Liver (tissue), 7 donors: ENCODE measurements at regions not wholly inside any gene's neighbourhood (a gene's known extent, or its start where the extent isn't known, plus 50 kb on each side); places are given as distances from the start of the nearest gene placed in this dataset.

Experiments used
- DNase-seq: peaks from one replicate; pipeline ENCODE4 v3.0.0-alpha.2; 2017; ENCODE audit warnings: low spot score
- H3K27ac ChIP-seq, 2 donors: one replicate each; pipeline ENCODE4 v1.7.0; 2013; ENCODE audit warnings: inconsistent platforms in 2 of 2, low read length in 2 of 2, control low read depth in 1 of 2, low read depth in 1 of 2, mild to moderate bottlenecking in 1 of 2
- H3K27me3 ChIP-seq, 4 donors: one replicate each; pipeline versions ENCODE4 v1.6.1 to v1.7.0; 2013; ENCODE audit warnings: low read length in 3 of 4, inconsistent platforms in 1 of 4, mild to moderate bottlenecking in 1 of 4, moderate library complexity in 1 of 4; ENCODE audit not compliant: control insufficient read depth in 4 of 4, insufficient read depth in 4 of 4
- H3K36me3 ChIP-seq, 4 donors: one replicate each; pipeline versions ENCODE4 v1.6.1 to v1.7.0; 2013; ENCODE audit warnings: low read length in 3 of 4, mild to moderate bottlenecking in 3 of 4, low read depth in 1 of 4, moderate library complexity in 1 of 4; ENCODE audit not compliant: control insufficient read depth in 4 of 4, insufficient read depth in 3 of 4
- H3K4me1 ChIP-seq, 4 donors: one replicate each; pipeline versions ENCODE4 v1.6.1 to v1.7.0; 2013; ENCODE audit warnings: low read length in 3 of 4, mild to moderate bottlenecking in 3 of 4, moderate library complexity in 1 of 4; ENCODE audit not compliant: control insufficient read depth in 4 of 4, insufficient read depth in 4 of 4
- H3K4me3 ChIP-seq, 3 donors: one replicate each; pipeline versions ENCODE4 v1.6.1 to v1.7.0; 2013; ENCODE audit warnings: low read length in 3 of 3, control low read depth in 1 of 3, low read depth in 1 of 3, mild to moderate bottlenecking in 1 of 3
- H3K9ac ChIP-seq, 2 donors: one replicate each; pipeline ENCODE4 v1.7.0; 2013; ENCODE audit warnings: low read length in 2 of 2, mild to moderate bottlenecking in 2 of 2, moderate library complexity in 2 of 2, control low read depth in 1 of 2, low read depth in 1 of 2
- H3K9me3 ChIP-seq, 4 donors: one replicate each; pipeline versions ENCODE4 v1.6.1 to v1.7.0; 2013; ENCODE audit warnings: low read length in 3 of 4; ENCODE audit not compliant: control insufficient read depth in 4 of 4
- ATF3 ChIP-seq: IDR thresholded peaks from 2 replicates; pipeline ENCODE4 v1.6.1; 2016; ENCODE audit warnings: antibody characterized with exemption
- EGR1 ChIP-seq, 2 donors: IDR thresholded peaks; 2 replicates each; pipeline ENCODE4 v1.6.1; 2016 to 2018; ENCODE audit warnings: antibody characterized with exemption in 2 of 2, low read depth in 2 of 2
- FOXA1 ChIP-seq: IDR thresholded peaks from 2 replicates; pipeline ENCODE4 v1.6.1; 2016; ENCODE audit warnings: antibody characterized with exemption
- FOXA2 ChIP-seq: IDR thresholded peaks from 2 replicates; pipeline ENCODE4 v1.6.1; 2016; ENCODE audit warnings: antibody characterized with exemption
- GABPA ChIP-seq, 2 donors: IDR thresholded peaks in 1 of 2; conservative IDR thresholded peaks in 1 of 2; 2 replicates each; pipeline ENCODE4 v1.6.1; 2016; ENCODE audit warnings: antibody characterized with exemption in 2 of 2, mild to moderate bottlenecking in 1 of 2, moderate library complexity in 1 of 2
- HNF4A ChIP-seq, 2 donors: conservative IDR thresholded peaks; 2 replicates each; pipeline ENCODE4 v1.6.1; 2016; ENCODE audit warnings: antibody characterized with exemption in 2 of 2, mild to moderate bottlenecking in 2 of 2
- HNF4G ChIP-seq: IDR thresholded peaks from 2 replicates; pipeline ENCODE4 v1.6.1; 2016; ENCODE audit warnings: antibody characterized with exemption
- JUND ChIP-seq, 2 donors: IDR thresholded peaks; 2 replicates each; pipeline ENCODE4 v1.6.1; 2016; ENCODE audit warnings: antibody characterized with exemption in 2 of 2
- MAX ChIP-seq: IDR thresholded peaks from 2 replicates; pipeline ENCODE4 v1.6.1; 2016; ENCODE audit warnings: antibody characterized with exemption
- NR2F2 ChIP-seq: IDR thresholded peaks from 2 replicates; pipeline ENCODE4 v1.6.1; 2016; ENCODE audit warnings: antibody characterized with exemption
- RAD21 ChIP-seq, 2 donors: IDR thresholded peaks; 2 replicates each; pipeline ENCODE4 v1.6.1; 2016; ENCODE audit warnings: antibody characterized with exemption in 2 of 2, mild to moderate bottlenecking in 2 of 2
- REST ChIP-seq: IDR thresholded peaks from 2 replicates; pipeline ENCODE4 v1.6.1; 2016; ENCODE audit warnings: antibody characterized with exemption, mild to moderate bottlenecking
- RXRA ChIP-seq, 2 donors: IDR thresholded peaks; 2 replicates each; pipeline ENCODE4 v1.6.1; 2017 to 2018; ENCODE audit warnings: antibody characterized with exemption in 2 of 2, mild to moderate bottlenecking in 1 of 2
- SP1 ChIP-seq: IDR thresholded peaks from 2 replicates; pipeline ENCODE4 v1.6.1; 2018; ENCODE audit warnings: antibody characterized with exemption, mild to moderate bottlenecking
- TAF1 ChIP-seq: conservative IDR thresholded peaks from 2 replicates; pipeline ENCODE4 v1.6.1; 2016; ENCODE audit warnings: antibody characterized with exemption, mild to moderate bottlenecking
- YY1 ChIP-seq: IDR thresholded peaks from 2 replicates; pipeline ENCODE4 v1.6.1; 2016; ENCODE audit warnings: antibody characterized with exemption, mild to moderate bottlenecking
- ZBTB33 ChIP-seq: IDR thresholded peaks from 2 replicates; pipeline ENCODE4 v1.6.1; 2016; ENCODE audit warnings: antibody characterized with exemption
- WGBS: extraction: QIAGEN DNeasy Blood & Tissue Kit; methylation state at CpG from one replicate; pipeline ENCODE4 v1.1.7; 2013; 5-methylcytosine and 5-hydroxymethylcytosine counted together
- donor health status: healthy.
- donor health status: healthy.
- donor health status: healthy.
- donor health status: healthy.

GRCh38 chr17:36760425-36760824 lies 159.0 kb downstream of the MRM1 start:
- H3K27ac ChIP-seq = no peak overlapping the region
- H3K9me3 ChIP-seq = no peaks in the 10 kb centered on the region
- H3K27me3 ChIP-seq = no peaks in the 10 kb centered on the region
- WGBS = 64% methylated on average over 5 of the region's 5 CpGs
- no peak for DNase-seq
- H3K9ac ChIP-seq = no peak overlapping the region
- TF ChIP-seq NR2F2 = no peak
- no peak for TF ChIP-seq RXRA (IDR thresholded peaks at IDR 0.05)
- no peak for TF ChIP-seq RAD21 (IDR thresholded peaks at IDR 0.05)
- no peak for TF ChIP-seq ATF3
- no peak for TF ChIP-seq TAF1
- TF ChIP-seq HNF4A (conservative IDR thresholded peaks at IDR 0.05) = no peak
- no peak for TF ChIP-seq REST
- TF ChIP-seq HNF4G = no peak
- TF ChIP-seq EGR1 (IDR thresholded peaks at IDR 0.05; ENCODE audit: low read depth in 2 of 2) = no peak
- no peak for TF ChIP-seq YY1
- no peak for TF ChIP-seq JUND (IDR thresholded peaks at IDR 0.05)
- TF ChIP-seq FOXA2 = no peak
- TF ChIP-seq ZBTB33 = no peak
- TF ChIP-seq MAX = no peak
- TF ChIP-seq GABPA (IDR thresholded peaks at IDR 0.05 in 1 of 2, conservative IDR thresholded peaks at IDR 0.05 in 1 of 2) = no peak
- TF ChIP-seq FOXA1 = no peak
- H3K4me1 ChIP-seq = no peaks in the 10 kb centered on the region
- H3K36me3 ChIP-seq = no peaks in the 10 kb centered on the region
- H3K4me3 ChIP-seq = no peak overlapping the region

GRCh38 chr17:36761203-36761950 lies 160.0 kb downstream of the MRM1 start:
- Histone ChIP-seq H3K27me3 (no peaks in the 10 kb centered on the region), H3K36me3 (no peaks in the 10 kb centered on the region), H3K4me1 (no peaks in the 10 kb centered on the region), H3K4me3 (no peak overlapping the region), H3K27ac (no peak overlapping the region), H3K9ac (no peak overlapping the region), H3K9me3 (no peaks in the 10 kb centered on the region)
- no peak for DNase-seq
- no peak for TF ChIP-seq REST
- TF ChIP-seq SP1 = no peak
- TF ChIP-seq ATF3 = no peak
- no peak for TF ChIP-seq YY1
- TF ChIP-seq NR2F2 = no peak
- no peak for TF ChIP-seq MAX
- no peak for TF ChIP-seq FOXA1
- TF ChIP-seq EGR1 (IDR thresholded peaks at IDR 0.05; ENCODE audit: low read depth in 2 of 2) = no peak
- no peak for TF ChIP-seq FOXA2
- TF ChIP-seq RXRA (IDR thresholded peaks at IDR 0.05) = no peak
- TF ChIP-seq HNF4A (conservative IDR thresholded peaks at IDR 0.05) = no peak
- no peak for TF ChIP-seq RAD21 (IDR thresholded peaks at IDR 0.05)
- TF ChIP-seq ZBTB33 = no peak
- 82% methylated on average over 26 of the region's 26 CpGs for WGBS
